ENCODE measurements at regions not wholly inside any gene's neighbourhood (a gene's known extent, or its start where the extent isn't known, plus 50 kb on each side); places are given as distances from the start of the nearest gene placed in this dataset.
"Not testable (repeated sequence)": the region's sequence is repeated elsewhere in the genome, so short reads cannot be mapped to it uniquely, and the experiment has no call there.

- intact Hi-C loops (cut with DNase I, micrococcal nuclease) = no loop called here
- ATAC-seq (no peak), DNase-seq (no peak)
Measured at GRCh38 chr3:147654827-147655226, 245.7 kb downstream of the ZIC1 start.

DNA sequence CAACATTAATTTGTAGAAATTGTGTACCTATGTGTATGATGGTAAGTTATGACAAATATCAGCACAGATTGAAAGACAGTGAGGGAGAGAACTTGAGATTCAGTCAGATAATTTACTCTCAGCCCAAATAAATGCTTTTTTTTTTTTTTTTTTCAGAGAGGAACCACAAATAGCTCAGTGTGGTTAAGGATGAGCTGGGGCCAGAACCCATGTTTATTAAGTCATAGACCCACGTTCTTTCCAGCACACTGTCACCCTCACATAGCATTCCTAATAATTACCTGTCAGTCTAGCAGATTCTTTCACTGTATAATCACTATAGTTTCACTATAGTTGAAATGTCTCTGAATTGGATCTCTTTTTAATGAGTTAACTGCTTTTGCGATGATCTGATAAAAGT, 246.1 kb downstream of the ZIC1 start:
- ATAC-seq (no peak), DNase-seq (no peak)
- intact Hi-C loops (cut with DNase I, micrococcal nuclease) = no loop called here

DNA sequence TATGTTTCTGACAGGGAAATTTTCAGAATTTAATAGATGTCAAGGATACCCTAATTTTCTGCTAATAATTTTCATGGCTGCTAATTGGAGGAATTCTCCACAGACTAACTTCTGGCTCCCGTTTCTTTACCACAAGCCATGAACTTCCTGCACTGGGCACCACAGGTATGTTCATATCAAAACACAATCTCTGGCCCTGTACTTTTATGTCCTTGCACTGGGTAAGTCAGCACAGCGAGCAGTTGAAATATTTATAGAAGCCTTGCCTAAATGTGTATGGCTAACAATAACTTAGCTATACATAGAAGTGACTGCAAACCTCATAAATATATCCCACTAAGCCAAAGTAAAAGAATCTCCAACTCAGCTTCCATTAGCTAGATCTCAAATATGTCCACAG, 246.9 kb downstream of the ZIC1 start:
- intact Hi-C loops (cut with DNase I, micrococcal nuclease) = no loop called here
- DNase-seq (no peak), ATAC-seq (no peak)

GRCh38 chr3:147661916-147662315, 252.8 kb downstream of the ZIC1 start:
- intact Hi-C loops (cut with DNase I, micrococcal nuclease) = no loop called here
- ATAC-seq = no peak

GRCh38 chr3:147662705-147663104, 253.5 kb downstream of the ZIC1 start:
- DNase-seq = no peak
- intact Hi-C loops (cut with DNase I, micrococcal nuclease) = no loop called here
- ATAC-seq = no peak

More at GRCh38 chr3:147661916-147662315, 252.8 kb downstream of the ZIC1 start:
- DNase-seq = no peak

DNA sequence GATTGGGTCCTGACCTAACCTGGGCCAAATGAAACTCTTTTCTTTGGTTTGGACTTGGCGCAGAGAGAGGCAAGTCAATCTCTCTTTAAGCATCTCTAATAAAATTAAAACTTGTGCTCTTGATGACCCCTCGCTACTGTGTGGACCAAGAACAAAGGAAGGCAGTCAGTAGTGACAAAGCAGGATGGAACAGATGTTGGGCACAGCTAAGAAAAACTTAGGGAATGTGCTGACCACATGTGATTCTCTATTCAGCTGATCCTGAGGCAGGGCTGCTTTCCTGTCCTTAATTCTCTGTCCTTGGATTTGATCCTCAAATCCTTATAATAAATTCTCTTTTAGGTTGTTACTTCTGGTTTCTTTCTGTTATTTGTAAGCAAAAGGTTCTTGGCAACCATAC, 259.9 kb downstream of the ZIC1 start:
- ATAC-seq (no peak), DNase-seq (no peak)
- intact Hi-C loops (cut with DNase I, micrococcal nuclease) = no loop called here

DNA sequence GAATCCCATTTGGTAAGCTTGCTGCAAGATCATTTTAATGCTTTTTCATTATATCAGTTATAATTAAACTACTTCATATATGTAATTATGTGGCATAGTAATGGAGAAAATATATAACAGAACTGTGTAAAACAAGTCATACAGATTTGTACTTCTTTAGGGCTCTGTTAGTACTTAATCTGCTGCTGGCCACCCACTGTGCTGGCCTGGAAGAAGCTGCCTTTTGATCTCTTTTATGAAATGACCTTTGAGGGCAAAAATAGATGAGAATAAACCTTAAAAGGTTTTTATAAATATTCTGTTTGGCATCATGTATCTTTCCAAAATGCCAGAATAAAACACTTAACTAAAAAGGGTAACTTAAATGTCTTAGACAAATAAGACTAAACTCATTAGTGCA, 262.9 kb downstream of the ZIC1 start:
- ATAC-seq = no peak
- intact Hi-C loops (cut with DNase I, micrococcal nuclease) = no loop called here
- DNase-seq = no peak

DNA sequence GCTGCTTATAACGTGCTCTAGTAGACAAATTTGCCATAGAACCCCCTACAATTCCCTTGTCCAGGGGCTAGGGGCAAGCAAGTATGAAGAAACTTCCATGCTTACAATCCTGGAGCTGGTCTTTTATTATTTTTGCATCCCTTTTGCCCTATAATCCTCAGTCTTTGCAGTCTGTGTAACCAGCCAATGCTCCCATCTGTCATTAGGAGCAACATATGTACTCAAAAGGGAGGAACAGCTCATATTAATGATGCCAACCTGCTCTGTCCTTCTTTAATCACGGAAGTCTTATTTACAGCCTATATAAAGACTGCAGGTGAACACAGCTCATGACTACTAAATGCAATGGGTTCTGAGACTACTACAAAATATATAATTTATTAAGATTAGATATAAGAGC, 263.3 kb downstream of the ZIC1 start:
- intact Hi-C loops (cut with DNase I, micrococcal nuclease) = no loop called here
- DNase-seq = no peak
- ATAC-seq = no peak

DNA sequence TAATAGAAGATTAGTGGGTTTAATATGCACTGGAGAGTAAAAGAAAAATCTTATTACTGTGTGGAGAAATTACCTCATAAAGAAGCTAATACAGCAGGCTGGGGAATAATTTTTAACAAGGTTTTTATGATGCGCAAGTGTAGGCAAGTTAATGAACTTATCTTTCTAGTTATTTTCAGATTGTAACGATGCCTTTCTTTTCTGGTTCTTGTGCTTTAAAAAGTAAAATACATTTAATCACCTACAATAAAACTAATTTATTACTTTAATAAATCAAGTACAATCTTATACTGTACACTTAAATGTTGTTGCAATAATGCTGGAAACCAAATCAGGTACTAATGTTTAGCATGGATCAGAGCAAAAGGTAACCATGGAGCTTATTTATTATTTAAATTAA, 266.6 kb downstream of the ZIC1 start:
- ATAC-seq (no peak), DNase-seq (no peak)
- intact Hi-C loops (cut with DNase I, micrococcal nuclease) = no loop called here

- ATAC-seq (no peak), DNase-seq (no peak)
- intact Hi-C loops (cut with DNase I, micrococcal nuclease) = no loop called here
Measured at GRCh38 chr3:147680837-147681483, 271.8 kb downstream of the ZIC1 start.

GRCh38 chr3:147688868-147689267, 279.7 kb downstream of the ZIC1 start:
- intact Hi-C loops (cut with DNase I, micrococcal nuclease) = no loop called here
- DNase-seq (no peak), ATAC-seq (no peak)

GRCh38 chr3:147699175-147699838, 290.1 kb downstream of the ZIC1 start:
- no peak for ATAC-seq
- no peak for DNase-seq
- intact Hi-C loops (cut with DNase I, micrococcal nuclease) = no loop called here

DNA sequence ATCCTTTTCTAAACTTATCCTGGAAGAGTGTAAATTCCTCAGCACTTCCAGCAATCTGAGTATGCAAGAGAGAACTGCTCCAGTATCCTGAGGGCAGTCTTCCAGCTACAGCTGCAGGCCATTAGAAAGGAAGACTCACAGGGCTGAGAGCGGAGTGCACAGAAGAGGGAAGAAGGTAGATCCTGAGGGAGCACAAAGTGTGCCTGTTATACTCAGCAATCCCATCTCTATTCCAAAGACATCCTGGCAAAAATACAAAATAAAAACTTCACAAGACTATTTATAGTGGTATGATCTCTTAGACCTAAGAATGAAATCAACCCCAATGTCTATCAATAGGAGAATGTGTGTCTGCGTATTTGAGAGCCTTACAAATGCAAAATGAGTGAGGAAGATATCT, 292.0 kb downstream of the ZIC1 start:
- intact Hi-C loops (cut with DNase I, micrococcal nuclease) = no loop called here
- ATAC-seq (no peak), DNase-seq (no peak)

DNA sequence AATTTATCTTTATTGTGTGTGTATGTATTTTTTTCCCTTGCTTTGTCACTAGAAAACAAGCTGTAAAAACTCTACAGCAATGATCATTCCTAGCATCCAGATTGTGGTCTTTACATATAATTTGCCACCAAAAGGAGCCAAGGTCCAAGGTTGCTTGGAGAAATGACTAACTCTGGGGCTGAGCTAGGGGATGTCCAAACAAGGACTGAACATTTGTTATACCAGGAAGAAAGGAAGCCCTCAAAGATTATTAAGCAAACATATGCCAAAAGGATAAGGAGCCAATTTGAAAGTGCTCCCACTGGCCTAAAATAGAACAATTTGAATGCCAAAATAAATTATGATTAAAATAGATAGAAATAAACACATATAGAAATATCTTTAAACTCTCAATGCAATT, 293.3 kb downstream of the ZIC1 start:
- ATAC-seq (no peak), DNase-seq (no peak)
- intact Hi-C loops (cut with DNase I, micrococcal nuclease) = no loop called here

- ATAC-seq (no peak), DNase-seq (no peak)
- intact Hi-C loops (cut with DNase I, micrococcal nuclease) = no loop called here
Measured at GRCh38 chr3:147705651-147706051, 296.5 kb downstream of the ZIC1 start.

DNA sequence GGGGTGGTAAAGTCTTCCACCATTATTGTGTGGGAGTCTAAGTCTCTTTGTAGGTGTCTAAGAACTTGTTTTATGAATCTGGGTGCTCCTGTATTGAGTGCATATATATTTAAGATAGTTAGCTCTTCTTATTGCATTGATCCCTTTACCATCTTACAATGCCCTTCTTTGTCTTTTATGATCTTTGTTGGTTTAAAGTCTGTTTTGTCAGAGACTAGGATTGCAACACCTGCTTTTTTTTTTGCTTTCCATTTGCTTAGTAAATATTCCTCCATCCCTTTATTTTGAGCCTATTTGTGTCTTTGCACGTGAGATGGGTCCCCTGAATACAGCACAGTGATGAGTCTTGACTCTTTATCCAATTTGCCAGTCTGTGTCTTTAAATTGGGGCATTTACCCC, 301.6 kb downstream of the ZIC1 start:
- ATAC-seq; intact Hi-C loops (cut with DNase I, micrococcal nuclease); DNase-seq: not testable (repeated sequence)

DNA sequence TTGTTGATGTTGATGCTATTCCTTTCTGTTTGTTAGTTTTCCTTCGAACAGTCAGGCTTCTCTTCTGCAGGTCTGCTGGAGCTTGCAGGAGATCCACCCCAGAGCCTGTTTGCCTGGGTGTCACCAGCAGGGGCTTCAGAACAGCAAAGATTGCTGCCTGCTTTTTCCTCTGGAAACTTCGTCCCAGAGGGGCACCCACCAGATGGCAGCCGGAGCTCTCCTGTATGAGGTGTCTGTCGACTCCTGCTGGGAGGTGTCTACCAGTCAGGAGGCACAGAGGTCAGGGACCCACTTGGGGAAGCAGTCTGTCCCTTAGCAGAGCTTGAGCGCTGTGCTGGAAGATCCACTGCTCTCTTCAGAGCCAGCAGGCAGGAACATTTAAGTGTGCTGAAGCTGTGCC, 303.2 kb downstream of the ZIC1 start:
- intact Hi-C loops (cut with DNase I, micrococcal nuclease) = no loop called here
- DNase-seq (no peak), ATAC-seq (no peak)

DNA sequence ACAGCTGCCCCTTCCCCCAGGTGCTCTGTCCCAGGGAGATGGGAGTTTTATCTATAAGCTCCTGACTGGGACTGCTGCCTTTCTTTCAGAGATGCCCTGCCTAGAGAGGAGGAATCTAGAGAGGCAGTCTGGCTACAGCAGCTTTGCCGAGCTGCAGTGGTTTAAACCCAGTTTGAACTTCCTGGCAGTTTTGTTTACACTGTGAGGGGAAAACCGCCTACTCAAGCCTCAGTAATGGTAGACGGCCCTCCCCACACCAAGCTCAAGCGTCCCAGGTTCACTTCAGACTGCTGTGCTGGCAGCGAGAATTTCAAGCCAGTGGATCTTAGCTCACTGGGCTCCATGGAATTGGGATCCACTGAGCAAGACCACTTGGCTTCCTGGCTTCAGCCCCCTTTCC, 303.6 kb downstream of the ZIC1 start:
- ATAC-seq; intact Hi-C loops (cut with DNase I, micrococcal nuclease); DNase-seq: not testable (repeated sequence)

DNA sequence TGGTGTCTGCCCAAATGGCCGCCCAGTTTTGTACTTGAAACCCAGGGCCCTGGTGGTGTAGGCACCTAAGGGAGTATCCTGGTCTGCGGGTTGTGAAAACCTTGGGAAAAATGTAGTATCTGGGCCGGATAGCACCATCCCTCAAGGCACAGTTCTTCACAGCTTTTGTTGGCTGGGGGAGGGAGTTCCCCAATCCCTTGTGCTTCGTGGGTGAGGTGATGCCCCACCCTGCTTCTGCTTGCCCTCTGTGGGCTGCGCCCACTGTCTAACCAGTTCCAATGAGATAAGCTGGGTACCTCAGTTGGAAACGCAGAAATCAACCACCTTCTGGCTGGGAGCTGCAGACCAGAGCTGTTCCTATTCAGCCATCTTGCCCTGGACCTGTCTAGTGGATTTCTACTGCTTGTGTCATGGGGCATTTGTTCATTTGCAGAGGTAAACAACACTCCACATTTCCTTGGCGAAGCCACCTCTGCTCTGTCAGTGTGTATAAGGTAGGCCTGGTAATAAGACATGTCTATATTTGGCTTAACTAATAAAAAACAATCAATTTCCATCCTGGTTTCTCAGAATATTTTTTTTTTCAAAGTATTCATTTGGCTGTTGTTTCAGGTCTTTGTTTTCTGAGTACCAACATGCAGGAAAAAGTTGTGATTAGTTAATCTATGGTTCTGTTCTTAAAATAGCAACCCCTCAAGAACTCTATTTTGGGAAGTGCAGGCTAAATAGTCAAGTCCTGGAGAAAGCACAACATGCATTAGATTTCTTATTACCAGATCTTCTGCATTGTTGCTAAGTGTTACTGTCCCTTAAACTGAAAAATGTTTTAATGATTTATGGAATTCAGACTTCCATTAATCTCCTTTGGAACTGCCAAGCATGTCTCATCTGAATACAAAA, 304.3 kb downstream of the ZIC1 start:
- ATAC-seq (no peak), DNase-seq (no peak)
- intact Hi-C loops (cut with DNase I, micrococcal nuclease) = no loop called here

- intact Hi-C loops (cut with DNase I, micrococcal nuclease) = no loop called here
- ATAC-seq (no peak), DNase-seq (no peak)
Measured at GRCh38 chr3:147729641-147730040, 320.5 kb downstream of the ZIC1 start.

Measured in left colon (tissue), 2 donors.